ENCODE measurements at regions not wholly inside any gene's neighbourhood (a gene's known extent, or its start where the extent isn't known, plus 50 kb on each side); places are given as distances from the start of the nearest gene placed in this dataset.

GRCh38 chr12:28955931-28956330, 193.1 kb upstream of the FAR2 start:
- TF ChIP-seq CTCF (IDR thresholded peaks at IDR 0.05) = no peak
- no peak for TF ChIP-seq POLR2AphosphoS5 (IDR thresholded peaks at IDR 0.05)

All from prostate gland (tissue), 2 donors.